ENCODE measurements at regions not wholly inside any gene's neighbourhood (a gene's known extent, or its start where the extent isn't known, plus 50 kb on each side); places are given as distances from the start of the nearest gene placed in this dataset.
A peak's percentile ranks its signal among the peaks of the same experiment; 100 is the strongest.

DNA sequence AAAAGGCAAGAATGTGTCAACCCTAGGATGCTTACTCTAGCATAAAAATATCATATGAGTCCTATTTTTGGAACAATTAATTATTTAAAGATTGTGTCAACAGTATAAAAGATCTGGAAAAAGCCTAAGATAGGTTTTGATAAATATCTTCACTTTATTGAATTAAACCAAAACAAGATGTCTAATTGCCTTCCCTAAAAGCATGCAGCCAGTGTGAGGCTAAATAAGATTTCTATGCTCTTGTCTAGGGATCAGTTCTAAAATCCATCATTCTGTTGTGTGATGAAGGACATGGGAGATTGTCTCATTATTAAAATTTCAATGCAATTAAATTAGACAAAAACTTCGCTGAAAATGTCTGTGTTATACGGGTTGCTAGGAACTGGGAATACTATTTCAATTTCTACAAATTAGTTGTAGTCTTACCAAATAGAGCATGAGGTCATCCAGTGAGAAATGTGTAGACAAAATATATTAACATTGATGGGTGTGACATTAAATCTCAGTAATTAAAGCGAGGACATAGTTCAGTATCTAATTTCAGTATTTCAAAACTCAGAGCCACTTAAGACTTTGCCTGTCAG is 535.6 kb upstream of the FSIP2 start:
- Mint-ChIP-seq H3K4me3 (no peak overlapping the region), H3K27me3 (ENCODE audit: insufficient read depth) (no peaks in the 10 kb centered on the region), H3K27ac (no peak overlapping the region), H3K9me3 (no peaks in the 10 kb centered on the region), H3K36me3 (ENCODE audit: low read depth) (no peaks in the 10 kb centered on the region), H3K4me1 (no peaks in the 10 kb centered on the region)
- Histone ChIP-seq H3K9ac (ENCODE audit: extremely low read depth, low read length, poor library complexity, severe bottlenecking) (no peak overlapping the region), H3K9me3 (ENCODE audit: control insufficient read depth, low read length) (no peaks in the 10 kb centered on the region), H3K27me3 (ENCODE audit: control insufficient read depth, insufficient read depth, low read length, poor library complexity, severe bottlenecking) (no peaks in the 10 kb centered on the region), H3K4me3 (ENCODE audit: low read length) (no peak overlapping the region), H3K27ac (ENCODE audit: low read depth, low read length) (no peak overlapping the region), H3K4me1 (ENCODE audit: control insufficient read depth, insufficient read depth, low read length) (no peaks in the 10 kb centered on the region), H3K36me3 (ENCODE audit: control insufficient read depth, insufficient read depth, low read length) (no peaks in the 10 kb centered on the region)
- WGBS, 2 experiments (ENCODE audit: insufficient coverage in 1 of 2, insufficient read length in 1 of 2) = 65% methylated on average over 3 of the region's 3 CpGs; no CpG with 5 or more reads in 1 of the 2 experiments
- TF ChIP-seq, protein P1, sequence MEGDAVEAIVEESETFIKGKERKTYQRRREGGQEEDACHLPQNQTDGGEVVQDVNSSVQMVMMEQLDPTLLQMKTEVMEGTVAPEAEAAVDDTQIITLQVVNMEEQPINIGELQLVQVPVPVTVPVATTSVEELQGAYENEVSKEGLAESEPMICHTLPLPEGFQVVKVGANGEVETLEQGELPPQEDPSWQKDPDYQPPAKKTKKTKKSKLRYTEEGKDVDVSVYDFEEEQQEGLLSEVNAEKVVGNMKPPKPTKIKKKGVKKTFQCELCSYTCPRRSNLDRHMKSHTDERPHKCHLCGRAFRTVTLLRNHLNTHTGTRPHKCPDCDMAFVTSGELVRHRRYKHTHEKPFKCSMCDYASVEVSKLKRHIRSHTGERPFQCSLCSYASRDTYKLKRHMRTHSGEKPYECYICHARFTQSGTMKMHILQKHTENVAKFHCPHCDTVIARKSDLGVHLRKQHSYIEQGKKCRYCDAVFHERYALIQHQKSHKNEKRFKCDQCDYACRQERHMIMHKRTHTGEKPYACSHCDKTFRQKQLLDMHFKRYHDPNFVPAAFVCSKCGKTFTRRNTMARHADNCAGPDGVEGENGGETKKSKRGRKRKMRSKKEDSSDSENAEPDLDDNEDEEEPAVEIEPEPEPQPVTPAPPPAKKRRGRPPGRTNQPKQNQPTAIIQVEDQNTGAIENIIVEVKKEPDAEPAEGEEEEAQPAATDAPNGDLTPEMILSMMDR (conservative IDR thresholded peaks at IDR 0.05) = no peak
- DNase-seq = no peak

DNA sequence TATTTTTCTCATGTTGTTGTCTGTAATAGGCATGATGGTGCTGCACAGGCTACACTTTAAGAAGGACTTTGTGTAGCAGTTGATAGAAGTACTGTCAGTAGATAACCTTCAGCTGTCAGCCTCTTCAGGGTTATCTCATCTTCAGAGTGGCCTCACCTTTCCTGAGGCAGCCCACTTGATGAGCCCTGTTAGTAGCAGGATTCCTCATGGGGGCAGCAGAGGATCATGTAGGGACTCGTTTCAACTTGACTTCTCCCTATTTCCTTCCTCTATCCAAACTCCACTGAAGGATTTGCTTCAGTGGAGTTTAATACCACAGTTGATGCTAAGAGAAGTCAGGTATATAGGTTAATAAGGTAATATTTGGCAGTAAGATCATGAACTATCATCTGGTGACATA is 530.3 kb upstream of the FSIP2 start:
- Histone ChIP-seq H3K9ac (ENCODE audit: extremely low read depth, low read length, poor library complexity, severe bottlenecking) (no peak overlapping the region), H3K27me3 (ENCODE audit: control insufficient read depth, insufficient read depth, low read length, poor library complexity, severe bottlenecking) (no peaks in the 10 kb centered on the region), H3K4me1 (ENCODE audit: control insufficient read depth, insufficient read depth, low read length) (no peaks in the 10 kb centered on the region), H3K9me3 (ENCODE audit: control insufficient read depth, low read length) (no peaks in the 10 kb centered on the region), H3K36me3 (ENCODE audit: control insufficient read depth, insufficient read depth, low read length) (no peaks in the 10 kb centered on the region), H3K4me3 (ENCODE audit: low read length) (no peak overlapping the region), H3K27ac (ENCODE audit: low read depth, low read length) (no peak overlapping the region)
- peak; percentile 90 for DNase-seq
- TF ChIP-seq, protein P1 (conservative IDR thresholded peaks at IDR 0.05) = peak; percentile 89
- no peaks in the 10 kb centered on the region for H3K27me3 Mint-ChIP-seq (ENCODE audit: insufficient read depth)
- 0% methylated on average over 1 of the region's 1 CpG; no CpG with 5 or more reads in 1 of the 2 experiments for WGBS, 2 experiments (ENCODE audit: insufficient coverage in 1 of 2, insufficient read length in 1 of 2)
- H3K4me3 Mint-ChIP-seq = no peak overlapping the region
- H3K27ac Mint-ChIP-seq = no peak overlapping the region
- no peaks in the 10 kb centered on the region for H3K9me3 Mint-ChIP-seq
- H3K4me1 Mint-ChIP-seq = no peaks in the 10 kb centered on the region
- H3K36me3 Mint-ChIP-seq (ENCODE audit: low read depth) = no peaks in the 10 kb centered on the region

GRCh38 chr2:185215497-185215896 is 523.1 kb upstream of the FSIP2 start:
- Histone ChIP-seq H3K27me3 (ENCODE audit: control insufficient read depth, insufficient read depth, low read length, poor library complexity, severe bottlenecking) (no peaks in the 10 kb centered on the region), H3K4me1 (ENCODE audit: control insufficient read depth, insufficient read depth, low read length) (no peaks in the 10 kb centered on the region), H3K9ac (ENCODE audit: extremely low read depth, low read length, poor library complexity, severe bottlenecking) (no peak overlapping the region), H3K27ac (ENCODE audit: low read depth, low read length) (no peak overlapping the region), H3K9me3 (ENCODE audit: control insufficient read depth, low read length) (no peaks in the 10 kb centered on the region), H3K4me3 (ENCODE audit: low read length) (no peak overlapping the region), H3K36me3 (ENCODE audit: control insufficient read depth, insufficient read depth, low read length) (no peaks in the 10 kb centered on the region)
- Mint-ChIP-seq H3K9me3 (no peaks in the 10 kb centered on the region), H3K4me1 (no peaks in the 10 kb centered on the region), H3K4me3 (no peak overlapping the region), H3K27me3 (ENCODE audit: insufficient read depth) (no peaks in the 10 kb centered on the region), H3K27ac (no peak overlapping the region), H3K36me3 (ENCODE audit: low read depth) (no peaks in the 10 kb centered on the region)
- TF ChIP-seq, protein P1 (conservative IDR thresholded peaks at IDR 0.05) = peak; percentile 57
- WGBS, 2 experiments (ENCODE audit: insufficient coverage in 1 of 2, insufficient read length in 1 of 2) = 73 to 100% methylated on average over 1 to 3 of the region's 3 CpGs
- peak; percentile 59 for DNase-seq
